T-cell (primary cell): ENCODE measurements at regions not wholly inside any gene's neighbourhood (a gene's known extent, or its start where the extent isn't known, plus 50 kb on each side); places are given as distances from the start of the nearest gene placed in this dataset.

Experiments used
- ATAC-seq, 4 experiments: fragments of 200-7000 bp in 3 of 4; fragments of 150-1000 bp in 1 of 4; cut with Tn5 transposase; replicated peaks in 1 of 4; 1 replicate in 3 of 4; 2 replicates in 1 of 4; pipeline ENCODE4 v1.10.0; 2021; ENCODE audit warnings: moderate library complexity in 3 of 4, mild to moderate bottlenecking in 2 of 4, moderate number of reproducible peaks in 1 of 4
- CTCF ChIA-PET, 2 donors: fragments of 300-600 bp; sonication (Branson Sonifier 250); formaldehyde crosslinking; loops; one replicate each; lab custom pipeline; 2022; ENCODE audit warnings: antibody characterized with exemption in 2 of 2; lab: Charles Lee
- POLR2A ChIA-PET, 2 donors: fragments of 300-600 bp; sonication (Branson Sonifier 250); formaldehyde crosslinking; loops; one replicate each; lab custom pipeline; 2022; ENCODE audit warnings: antibody characterized with exemption in 2 of 2; lab: Charles Lee
- DNase-seq, 35 experiments: peaks; one replicate each; pipeline versions ENCODE4 v3.0.0 to v3.0.0-alpha.2; 2013 to 2023
- H3K27ac ChIP-seq: one replicate; pipeline ENCODE4 v1.5.1; 2013; ENCODE audit warnings: low read length
- H3K27me3 ChIP-seq, 2 experiments: replicated peaks in 1 of 2; 1 replicate in 1 of 2; 2 replicates in 1 of 2; pipeline versions ENCODE4 v1.6.1 to v1.7.0; 2013; ENCODE audit warnings: low read length in 1 of 2, mixed read lengths in 1 of 2; ENCODE audit not compliant: control insufficient read depth in 2 of 2, insufficient read depth in 2 of 2; ENCODE audit errors: extremely low read depth in 1 of 2
- H3K36me3 ChIP-seq, 2 donors: 1 replicate in 1 of 2; 2 replicates in 1 of 2; pipeline versions ENCODE4 v1.6.1 to v1.7.0; 2013; ENCODE audit warnings: low read length in 1 of 2; ENCODE audit not compliant: control insufficient read depth in 2 of 2, insufficient read depth in 1 of 2; ENCODE audit errors: extremely low read depth in 1 of 2
- H3K4me1 ChIP-seq, 2 experiments: 1 replicate in 1 of 2; 2 replicates in 1 of 2; pipeline versions ENCODE4 v1.6.1 to v1.7.0; 2013; ENCODE audit warnings: low read length in 2 of 2, mixed read lengths in 1 of 2; ENCODE audit not compliant: insufficient read depth in 2 of 2, control insufficient read depth in 1 of 2; ENCODE audit errors: extremely low read depth in 1 of 2
- H3K4me3 ChIP-seq, 2 donors: 1 replicate in 1 of 2; 2 replicates in 1 of 2; pipeline versions ENCODE4 v1.5.1 to v1.7.0; 2013; ENCODE audit warnings: mild to moderate bottlenecking in 2 of 2, low read length in 1 of 2, moderate library complexity in 1 of 2; ENCODE audit not compliant: control insufficient read depth in 1 of 2; ENCODE audit errors: extremely low read depth in 1 of 2
- H3K9me3 ChIP-seq: 2 replicates; pipeline ENCODE4 v1.7.0; 2013
- H3K27ac Mint-ChIP-seq, 2 donors: one replicate each; pipeline ENCODE4 v1.8.0; 2020 to 2021; ENCODE audit warnings: mild to moderate bottlenecking in 2 of 2, mixed read lengths in 2 of 2
- H3K27me3 Mint-ChIP-seq, 2 donors: one replicate each; pipeline ENCODE4 v1.8.0; 2021 to 2022; ENCODE audit warnings: mixed read lengths in 2 of 2
- H3K36me3 Mint-ChIP-seq: one replicate; pipeline ENCODE4 v1.8.0; 2021; ENCODE audit warnings: mixed read lengths
- H3K4me1 Mint-ChIP-seq, 3 donors: one replicate each; pipeline ENCODE4 v1.8.0; 2020 to 2022; ENCODE audit warnings: mixed read lengths in 3 of 3, mild to moderate bottlenecking in 1 of 3
- H3K4me3 Mint-ChIP-seq, 3 donors: one replicate each; pipeline ENCODE4 v1.8.0; 2020 to 2022; ENCODE audit warnings: mild to moderate bottlenecking in 3 of 3, mixed read lengths in 3 of 3, moderate library complexity in 3 of 3
- H3K9me3 Mint-ChIP-seq, 3 donors: one replicate each; pipeline ENCODE4 v1.8.0; 2020 to 2022; ENCODE audit warnings: mixed read lengths in 3 of 3
- WGBS: methylation state at CpG from one replicate; pipeline ENCODE4 v1.1.5; 2013; ENCODE audit warnings: missing lambda C conversion rate; ENCODE audit not compliant: insufficient coverage; 5-methylcytosine and 5-hydroxymethylcytosine counted together

DNA sequence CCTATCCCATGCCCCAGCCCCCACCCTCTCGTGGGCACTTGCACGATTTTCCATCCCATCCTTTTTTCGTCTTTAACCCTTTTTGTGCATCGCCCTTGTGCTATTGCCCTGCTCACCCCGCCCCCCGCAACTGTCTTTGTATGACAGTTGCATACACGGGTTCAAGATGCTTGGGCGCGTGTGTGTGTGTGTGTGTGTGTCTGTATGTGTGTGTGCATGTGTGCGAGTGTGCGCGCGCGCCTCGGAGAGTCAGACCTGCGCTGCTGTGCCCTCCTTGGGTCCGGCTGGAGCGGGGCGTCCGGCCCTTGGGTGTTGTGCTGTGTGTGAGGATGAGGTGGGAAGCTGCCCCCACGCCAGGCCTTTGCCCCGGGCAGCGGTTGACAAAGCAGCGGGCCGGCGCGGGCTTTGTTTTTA is 230.7 kb downstream of the HAUS1 start:
- ChIA-PET POLR2A (no interaction called here), CTCF (interaction anchor here in 1 of 2 donors (0.7 kb wide), 1 partner anchor 336 kb away, joined by 3 read pairs; no protein-coding TSS in a partner anchor)
- Histone ChIP-seq H3K4me3 (peak overlapping the region; percentile 26 to 65), H3K27me3 (peaks cover 3 to 41% of the 10 kb centered on the region in 2 experiments), H3K4me1 (peaks cover 2 to 30% of the 10 kb centered on the region in 2 experiments), H3K9me3 (no peaks in the 10 kb centered on the region), H3K36me3 (no peaks in the 10 kb centered on the region), H3K27ac (no peak overlapping the region)
- Mint-ChIP-seq H3K4me3 (peak overlapping the region; percentile 67 to 82 (median 79)), H3K36me3 (no peaks in the 10 kb centered on the region), H3K27ac (peak overlapping the region in 1 of 2 donors; percentile 65), H3K4me1 (peaks cover 22 to 53% (median 39%) of the 10 kb centered on the region in 3 donors), H3K27me3 (peaks cover 47 to 58% of the 10 kb centered on the region in 2 donors), H3K9me3 (no peaks in the 10 kb centered on the region)
- DNase-seq = no peak
- ATAC-seq = no peak
- WGBS = 13% methylated on average over 9 of the region's 27 CpGs

DNA sequence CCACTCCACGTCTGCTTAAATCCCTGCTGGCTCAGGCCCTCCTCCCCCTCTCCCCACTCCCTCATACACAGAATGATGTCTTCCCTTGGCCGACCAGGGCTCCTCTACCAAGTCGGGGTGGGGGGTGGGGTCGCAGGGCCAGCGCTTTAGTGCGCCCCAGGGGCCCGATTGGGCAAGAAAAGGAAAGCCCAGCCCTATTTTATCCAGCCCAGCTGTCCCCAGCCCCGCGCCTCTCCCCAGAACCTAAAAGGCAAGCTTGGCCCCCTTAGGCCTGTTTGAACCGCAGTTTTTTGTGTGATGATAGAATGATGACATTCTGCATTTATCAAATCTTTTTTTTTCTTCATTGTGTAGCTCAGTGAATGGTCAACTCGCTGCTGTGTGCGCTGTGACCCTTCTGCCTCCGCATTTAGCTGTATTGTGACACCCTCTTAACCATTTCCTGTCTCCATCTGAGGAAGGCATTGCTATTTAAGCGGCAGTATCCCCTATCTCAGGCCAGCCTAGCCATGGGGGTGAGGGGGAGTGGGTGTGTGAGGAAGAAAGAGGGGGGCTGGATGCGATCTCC is 231.4 kb downstream of the HAUS1 start:
- Mint-ChIP-seq H3K9me3 (no peaks in the 10 kb centered on the region), H3K27me3 (peaks cover 47 to 52% of the 10 kb centered on the region in 2 donors), H3K27ac (peak overlapping the region in 1 of 2 donors; percentile 50), H3K4me1 (peaks cover 24 to 57% (median 39%) of the 10 kb centered on the region in 3 donors), H3K4me3 (peak overlapping the region; percentile 65 to 82 (median 67)), H3K36me3 (no peaks in the 10 kb centered on the region)
- Histone ChIP-seq H3K4me1 (peaks cover 2 to 30% of the 10 kb centered on the region in 2 experiments), H3K27me3 (peaks cover 3 to 45% of the 10 kb centered on the region in 2 experiments), H3K27ac (no peak overlapping the region), H3K9me3 (no peaks in the 10 kb centered on the region), H3K4me3 (no peak overlapping the region), H3K36me3 (no peaks in the 10 kb centered on the region)
- no peak for ATAC-seq
- ChIA-PET CTCF (no interaction called here), POLR2A (no interaction called here)
- WGBS = no CpG with 5 or more reads among the region's 15 CpGs
- no peak for DNase-seq

- H3K4me3 Mint-ChIP-seq = peak overlapping the region; percentile 9 to 82 (median 11)
- H3K27ac ChIP-seq = no peak overlapping the region
- ATAC-seq = no peak
- no peak overlapping the region for H3K4me3 ChIP-seq
- no peaks in the 10 kb centered on the region for H3K9me3 Mint-ChIP-seq
- POLR2A ChIA-PET = no interaction called here
- CTCF ChIA-PET = no interaction called here
- no peaks in the 10 kb centered on the region for H3K36me3 Mint-ChIP-seq
- H3K4me1 ChIP-seq = peaks cover 2 to 30% of the 10 kb centered on the region in 2 experiments
- H3K36me3 ChIP-seq = no peaks in the 10 kb centered on the region
- H3K27me3 Mint-ChIP-seq = peaks cover 44 to 50% of the 10 kb centered on the region in 2 donors
- peak overlapping the region in 1 of 2 donors; percentile 50 for H3K27ac Mint-ChIP-seq
- no peak for DNase-seq
- 80% methylated on average over 1 of the region's 8 CpGs for WGBS
- peaks cover 3 to 48% of the 10 kb centered on the region in 2 experiments for H3K27me3 ChIP-seq
- peaks cover 28 to 59% (median 39%) of the 10 kb centered on the region in 3 donors for H3K4me1 Mint-ChIP-seq
- no peaks in the 10 kb centered on the region for H3K9me3 ChIP-seq
Observed at GRCh38 chr18:46336278-46337111, 232.3 kb downstream of the HAUS1 start.

DNA sequence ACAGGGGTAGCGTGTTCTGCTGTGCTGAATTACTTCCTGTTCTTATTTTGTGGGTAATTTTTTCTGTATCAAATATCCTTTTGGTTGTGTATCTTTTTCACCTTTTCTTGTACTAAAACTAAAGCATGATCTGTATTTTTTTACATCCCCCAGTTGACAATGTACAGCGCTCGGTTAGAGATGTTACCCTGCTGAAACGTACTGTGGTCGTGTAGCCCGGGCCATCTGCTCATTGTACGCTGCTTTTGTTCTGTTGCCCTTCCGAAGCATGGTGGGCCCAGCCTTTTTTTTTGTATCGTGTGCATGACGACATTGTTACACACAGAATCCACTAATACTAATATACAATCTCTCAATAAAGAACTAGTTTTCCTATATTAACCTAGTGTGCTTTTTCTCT is 233.1 kb downstream of the HAUS1 start:
- Mint-ChIP-seq H3K27ac (no peak overlapping the region), H3K4me3 (no peak overlapping the region)
- ATAC-seq = no peak

DNA sequence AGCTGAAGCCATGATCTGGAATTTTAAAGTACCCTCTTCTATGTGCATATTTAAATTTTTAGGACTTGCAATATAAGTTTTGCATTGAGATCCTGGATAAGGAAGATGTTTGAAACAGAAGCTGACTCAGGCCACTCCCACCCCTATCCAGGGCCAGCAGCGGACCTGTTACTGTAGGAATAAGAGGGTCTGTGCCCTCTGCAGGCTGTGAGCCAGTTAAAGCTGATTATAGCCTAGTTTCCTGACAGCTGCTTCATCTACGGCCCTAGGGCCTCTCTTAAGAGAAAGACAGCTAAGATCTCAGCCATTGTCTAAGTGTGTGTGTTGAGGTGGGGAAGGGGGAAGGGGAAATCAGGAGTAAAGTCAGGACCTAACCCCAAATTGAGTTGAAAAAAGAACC is 234.0 kb downstream of the HAUS1 start:
- 80% methylated on average over 1 of the region's 2 CpGs for WGBS
- no peak overlapping the region for H3K27ac ChIP-seq
- no peaks in the 10 kb centered on the region for H3K36me3 Mint-ChIP-seq
- H3K4me1 Mint-ChIP-seq = peaks cover 28 to 58% (median 40%) of the 10 kb centered on the region in 3 donors
- no peaks in the 10 kb centered on the region for H3K9me3 ChIP-seq
- CTCF ChIA-PET = no interaction called here
- no peak overlapping the region for H3K4me3 Mint-ChIP-seq
- H3K27me3 Mint-ChIP-seq = peaks cover 36 to 37% of the 10 kb centered on the region in 2 donors
- peaks cover 0 to 40% of the 10 kb centered on the region in 2 experiments for H3K27me3 ChIP-seq
- H3K4me1 ChIP-seq = peaks cover 1 to 30% of the 10 kb centered on the region in 2 experiments
- no peak overlapping the region for H3K4me3 ChIP-seq
- DNase-seq = no peak
- no peaks in the 10 kb centered on the region for H3K9me3 Mint-ChIP-seq
- H3K36me3 ChIP-seq = no peaks in the 10 kb centered on the region
- no peak for ATAC-seq
- peak overlapping the region in 1 of 2 donors; percentile 6 for H3K27ac Mint-ChIP-seq
- POLR2A ChIA-PET = no interaction called here

More for the DNA sequence above, 233.1 kb downstream of the HAUS1 start:
- DNase-seq = no peak
- no peaks in the 10 kb centered on the region for H3K36me3 ChIP-seq
- no peak overlapping the region for H3K4me3 ChIP-seq
- H3K36me3 Mint-ChIP-seq = no peaks in the 10 kb centered on the region
- H3K9me3 ChIP-seq = no peaks in the 10 kb centered on the region
- H3K4me1 ChIP-seq = peaks cover 2 to 30% of the 10 kb centered on the region in 2 experiments
- peaks cover 28 to 59% (median 39%) of the 10 kb centered on the region in 3 donors for H3K4me1 Mint-ChIP-seq
- no peak overlapping the region for H3K27ac ChIP-seq
- peaks cover 2 to 47% of the 10 kb centered on the region in 2 experiments for H3K27me3 ChIP-seq
- no peaks in the 10 kb centered on the region for H3K9me3 Mint-ChIP-seq
- POLR2A ChIA-PET = no interaction called here
- peaks cover 43 to 45% of the 10 kb centered on the region in 2 donors for H3K27me3 Mint-ChIP-seq
- CTCF ChIA-PET = no interaction called here
- 74% methylated on average over 9 of the region's 10 CpGs for WGBS

GRCh38 chr18:46338766-46339165 is 234.6 kb downstream of the HAUS1 start:
- Mint-ChIP-seq H3K4me1 (peaks cover 32 to 60% (median 44%) of the 10 kb centered on the region in 3 donors), H3K4me3 (peak overlapping the region in 1 of 3 donors; percentile 3), H3K36me3 (no peaks in the 10 kb centered on the region), H3K27ac (no peak overlapping the region), H3K9me3 (no peaks in the 10 kb centered on the region), H3K27me3 (peaks cover 33% of the 10 kb centered on the region in 2 donors)
- Histone ChIP-seq H3K4me1 (peaks cover 0 to 29% of the 10 kb centered on the region in 2 experiments), H3K27me3 (peaks cover 0 to 36% of the 10 kb centered on the region in 2 experiments), H3K27ac (no peak overlapping the region), H3K9me3 (no peaks in the 10 kb centered on the region), H3K36me3 (no peaks in the 10 kb centered on the region), H3K4me3 (no peak overlapping the region)
- 20% methylated on average over 2 of the region's 7 CpGs for WGBS
- ChIA-PET POLR2A (no interaction called here), CTCF (no interaction called here)
- DNase-seq = peak in 1 of 35 experiments; percentile 12
- ATAC-seq = no peak
